HG03025 (cell line): ENCODE measurements at regions not wholly inside any gene's neighbourhood (a gene's known extent, or its start where the extent isn't known, plus 50 kb on each side); places are given as distances from the start of the nearest gene placed in this dataset.
A peak's percentile ranks its signal among the peaks of the same experiment; 100 is the strongest.

ENCODE experiments used
- ATAC-seq: cut with Tn5 transposase; IDR thresholded peaks from one replicate; pipeline ENCODE4 v1.9.1; 2021; ENCODE audit warnings: mild to moderate bottlenecking, moderate library complexity; ENCODE audit not compliant: unreplicated experiment, low FRiP score

DNA sequence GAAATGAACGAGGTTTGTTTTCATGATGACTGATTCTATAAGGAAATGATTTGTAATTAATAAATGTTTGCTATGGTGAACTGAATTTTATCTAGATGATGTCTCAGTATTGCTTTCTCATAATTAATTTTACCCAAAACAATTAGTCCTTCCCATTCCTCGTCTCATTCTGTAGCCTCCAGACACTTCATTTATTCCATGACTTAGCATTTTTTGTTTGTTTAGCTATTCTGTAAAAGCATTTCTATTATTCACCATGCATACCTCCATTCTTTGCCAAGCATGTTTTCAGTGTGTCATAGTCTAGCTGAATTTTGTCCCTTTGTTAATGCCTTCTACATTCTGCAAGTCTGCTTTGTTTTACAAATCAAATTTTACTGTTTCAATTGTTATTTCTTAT lies 137.4 kb upstream of the RPL10L start:
- no peak for ATAC-seq

DNA sequence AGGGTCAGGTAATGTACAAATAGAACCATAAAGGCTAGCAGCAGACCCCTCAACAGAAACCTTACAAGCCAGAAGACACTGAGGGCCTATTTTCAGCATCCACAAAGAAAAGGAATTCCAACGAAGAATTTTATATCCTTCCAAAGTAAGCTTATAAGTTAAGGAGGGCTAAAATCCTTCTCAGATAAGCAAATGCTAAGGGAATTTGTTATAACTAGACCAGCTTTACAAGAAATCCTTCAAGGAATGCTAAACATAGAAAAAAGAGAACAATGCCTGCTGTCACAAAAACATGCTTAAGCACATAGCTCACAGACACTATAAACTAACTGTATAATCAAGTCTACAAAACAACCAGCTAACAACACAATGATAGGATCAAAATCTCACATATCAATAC lies 130.7 kb upstream of the RPL10L start:
- ATAC-seq: no peak

DNA sequence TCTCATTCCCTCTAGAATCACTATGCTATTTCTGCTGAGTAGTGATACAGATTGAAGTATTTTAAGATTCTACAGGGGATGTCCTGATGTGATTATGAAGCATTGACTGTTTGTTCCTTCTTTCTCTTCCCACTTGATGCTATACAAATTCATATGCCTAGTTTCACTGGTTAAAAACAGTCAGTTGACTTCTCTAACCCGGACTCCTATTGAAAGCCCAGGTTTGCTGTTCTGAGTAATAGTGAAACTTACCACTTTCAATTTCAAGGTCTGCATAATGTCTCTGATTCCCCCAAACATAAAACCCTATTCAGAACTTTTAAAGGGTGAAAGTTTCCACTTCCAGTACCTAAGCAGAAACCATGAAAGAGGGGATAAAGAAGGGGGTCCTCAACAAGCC lies 117.7 kb upstream of the RPL10L start:
- ATAC-seq: peak; percentile 99

DNA sequence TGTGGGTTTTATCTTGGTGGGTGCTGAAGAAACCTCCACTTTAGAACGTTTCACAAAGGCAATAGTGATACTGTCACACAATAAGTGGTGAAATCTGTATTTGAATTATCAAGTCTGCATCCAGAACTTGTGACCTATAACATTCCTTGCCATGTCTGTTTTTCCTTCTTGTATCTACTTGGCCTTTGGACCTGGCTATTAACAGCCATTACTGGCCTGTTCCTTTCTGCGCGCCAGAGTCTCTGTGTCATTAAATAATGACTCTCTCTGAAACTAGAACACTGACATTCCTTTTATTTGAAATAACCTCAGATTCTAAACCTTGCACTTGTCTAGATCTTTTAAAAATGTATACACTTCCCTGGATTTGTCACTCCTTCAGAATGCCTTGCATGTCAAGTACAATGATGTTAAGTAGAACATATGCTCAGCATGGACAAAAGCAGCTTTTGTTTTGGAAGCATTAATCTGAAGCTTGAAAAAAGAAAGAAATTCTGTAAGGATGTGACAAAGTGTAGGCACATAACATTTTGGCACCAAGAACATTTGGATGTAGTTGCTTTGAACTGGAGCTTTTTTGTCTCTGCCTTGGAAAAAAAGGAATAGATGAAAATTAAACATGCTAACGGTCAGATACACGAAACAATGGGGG lies 95.5 kb upstream of the RPL10L start:
- no peak for ATAC-seq

DNA sequence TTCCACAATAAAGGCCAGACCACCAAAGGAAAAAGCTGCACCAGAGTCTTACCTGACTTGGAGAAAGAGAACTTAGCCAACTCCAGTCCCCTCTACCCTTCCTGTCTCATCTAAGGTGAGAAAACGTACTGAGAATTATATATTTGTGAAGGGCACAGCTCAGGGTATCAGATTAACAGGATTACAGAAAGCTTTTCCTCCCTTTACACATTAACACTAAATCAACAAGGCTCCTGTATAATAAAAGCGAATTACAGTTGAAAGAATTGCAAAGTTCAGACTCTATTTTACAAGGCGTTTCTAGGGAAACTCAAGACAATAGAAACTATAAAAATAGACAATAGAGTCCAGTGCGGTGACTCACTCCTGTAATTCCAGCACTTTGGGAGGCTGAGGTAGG lies 82.7 kb upstream of the RPL10L start:
- ATAC-seq: no peak

DNA sequence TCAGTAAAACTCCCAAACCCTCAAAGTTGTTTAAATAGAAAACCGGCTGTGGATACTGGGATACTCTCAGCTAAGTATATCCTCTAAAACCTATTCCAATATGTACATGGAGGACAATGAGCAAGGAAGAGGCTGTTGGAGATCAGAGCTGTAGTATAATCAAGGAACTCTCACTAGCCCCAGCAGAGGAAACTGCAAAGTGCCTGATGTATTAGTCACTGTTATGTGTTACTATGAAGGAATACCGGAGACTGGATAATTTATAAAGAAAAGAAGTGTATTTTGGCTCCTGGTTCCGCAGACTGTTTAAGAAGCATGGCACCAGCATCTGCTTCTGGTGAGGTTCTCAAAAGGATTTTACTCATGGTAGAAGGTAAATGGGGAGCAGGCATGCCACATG lies 65.6 kb upstream of the RPL10L start:
- ATAC-seq: no peak
